Activated CD8-positive, alpha-beta T cell treated with anti-CD3 and anti-CD28 coated beads, Interleukin-2, amount 10 ng/mL, durations not matched to agents 7 days and 5 days (primary cell): ENCODE measurements at regions not wholly inside any gene's neighbourhood (a gene's known extent, or its start where the extent isn't known, plus 50 kb on each side); places are given as distances from the start of the nearest gene placed in this dataset.

Experiments used
- ATAC-seq: fragments of 150-1000 bp; cut with Tn5 transposase; one replicate; pipeline ENCODE4 v1.10.0; 2021; ENCODE audit warnings: moderate library complexity
- CTCF ChIA-PET: fragments of 350-600 bp; sonication (Branson Sonifier 250); formaldehyde crosslinking; loops from one replicate; lab custom pipeline; 2021; ENCODE audit warnings: antibody characterized with exemption; lab: Charles Lee
- POLR2A ChIA-PET: fragments of 350-600 bp; sonication (Branson Sonifier 250); formaldehyde crosslinking; loops from one replicate; lab custom pipeline; 2021; ENCODE audit warnings: antibody characterized with exemption; lab: Charles Lee
- DNase-seq: peaks from one replicate; pipeline ENCODE4 v3.0.0-alpha.2; 2020
- H3K27ac Mint-ChIP-seq: one replicate; pipeline ENCODE4 v1.8.0; 2021; ENCODE audit warnings: mild to moderate bottlenecking, mixed read lengths
- H3K27me3 Mint-ChIP-seq: one replicate; pipeline ENCODE4 v1.8.0; 2021; ENCODE audit warnings: low read depth, mixed read lengths
- H3K36me3 Mint-ChIP-seq: one replicate; pipeline ENCODE4 v1.8.0; 2021; ENCODE audit warnings: low read depth, mixed read lengths
- H3K4me1 Mint-ChIP-seq: one replicate; pipeline ENCODE4 v1.8.0; 2021; ENCODE audit warnings: low read depth, mixed read lengths
- H3K4me3 Mint-ChIP-seq: one replicate; pipeline ENCODE4 v1.8.0; 2021; ENCODE audit warnings: mild to moderate bottlenecking, mixed read lengths
- H3K9me3 Mint-ChIP-seq: one replicate; pipeline ENCODE4 v1.8.0; 2022; ENCODE audit warnings: mixed read lengths; ENCODE audit not compliant: insufficient read depth

GRCh38 chr7:26478550-26478949, 186.9 kb downstream of the SNX10 start:
- Mint-ChIP-seq H3K27ac (no peak overlapping the region), H3K4me1 (no peaks in the 10 kb centered on the region), H3K36me3 (no peaks in the 10 kb centered on the region), H3K9me3 (no peaks in the 10 kb centered on the region), H3K4me3 (no peak overlapping the region), H3K27me3 (peaks cover 22% of the 10 kb centered on the region)
- no peak for DNase-seq
- no peak for ATAC-seq
- ChIA-PET CTCF (no interaction called here), POLR2A (no interaction called here)

GRCh38 chr7:26479581-26479980, 187.9 kb downstream of the SNX10 start:
- no peaks in the 10 kb centered on the region for H3K4me1 Mint-ChIP-seq
- H3K36me3 Mint-ChIP-seq: no peaks in the 10 kb centered on the region
- POLR2A ChIA-PET: no interaction called here
- ATAC-seq: no peak
- no peaks in the 10 kb centered on the region for H3K9me3 Mint-ChIP-seq
- H3K27me3 Mint-ChIP-seq: peaks cover 22% of the 10 kb centered on the region
- no peak overlapping the region for H3K27ac Mint-ChIP-seq
- H3K4me3 Mint-ChIP-seq: no peak overlapping the region
- no peak for DNase-seq
- CTCF ChIA-PET: no interaction called here

DNA sequence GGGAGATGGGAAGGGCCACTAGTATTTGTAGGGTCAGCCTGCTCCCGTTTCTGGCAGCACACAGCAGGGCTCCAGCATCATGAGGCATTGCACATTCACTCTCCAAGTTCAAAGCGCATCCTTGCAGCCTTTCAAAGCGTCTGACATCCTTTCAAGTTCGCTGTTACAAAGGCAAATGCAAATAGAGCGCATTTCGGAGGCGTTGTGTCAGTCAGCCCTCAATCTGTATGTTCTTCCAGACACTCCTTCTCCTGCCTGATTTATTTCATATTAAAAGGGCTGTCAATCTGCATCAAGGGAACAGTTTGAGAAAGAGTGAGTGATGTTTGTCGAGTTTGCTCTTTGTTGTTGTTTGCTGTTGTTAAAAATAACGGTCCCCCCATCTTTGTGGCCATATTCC, 188.5 kb downstream of the SNX10 start:
- DNase-seq (no peak), ATAC-seq (no peak)
- H3K27me3 Mint-ChIP-seq: peaks cover 22% of the 10 kb centered on the region
- H3K4me3 Mint-ChIP-seq: no peak overlapping the region
- H3K9me3 Mint-ChIP-seq: no peaks in the 10 kb centered on the region
- ChIA-PET CTCF (no interaction called here), POLR2A (no interaction called here)
- H3K27ac Mint-ChIP-seq: no peak overlapping the region
- no peaks in the 10 kb centered on the region for H3K36me3 Mint-ChIP-seq
- H3K4me1 Mint-ChIP-seq: no peaks in the 10 kb centered on the region

- H3K36me3 Mint-ChIP-seq: no peaks in the 10 kb centered on the region
- DNase-seq (no peak), ATAC-seq (no peak)
- ChIA-PET POLR2A (no interaction called here), CTCF (no interaction called here)
- H3K9me3 Mint-ChIP-seq: no peaks in the 10 kb centered on the region
- H3K27ac Mint-ChIP-seq: no peak overlapping the region
- H3K4me3 Mint-ChIP-seq: no peak overlapping the region
- no peaks in the 10 kb centered on the region for H3K4me1 Mint-ChIP-seq
- H3K27me3 Mint-ChIP-seq: peaks cover 12% of the 10 kb centered on the region
Measured at GRCh38 chr7:26482927-26483326, 191.3 kb downstream of the SNX10 start.

DNA sequence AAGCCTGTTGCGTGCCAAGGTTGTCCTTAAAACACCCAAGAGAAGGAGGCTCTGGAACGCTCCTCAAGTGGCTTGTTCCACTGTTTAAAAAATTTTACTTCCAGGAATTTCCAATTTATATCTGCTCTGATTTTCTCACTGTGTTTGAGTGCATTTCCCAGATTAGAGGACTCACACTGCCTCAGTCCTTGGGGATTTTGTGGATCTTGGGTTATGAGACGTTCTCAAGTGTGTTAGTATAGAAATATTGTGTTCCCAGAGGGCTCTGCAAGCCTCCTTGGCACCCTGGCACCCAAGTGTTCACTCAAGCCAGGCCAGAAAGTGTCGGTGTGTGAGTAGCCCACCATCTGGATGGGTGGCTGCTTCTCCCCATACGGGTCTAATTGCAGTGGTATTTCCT, 192.2 kb downstream of the SNX10 start:
- DNase-seq: no peak
- Mint-ChIP-seq H3K4me1 (no peaks in the 10 kb centered on the region), H3K27ac (no peak overlapping the region), H3K4me3 (no peak overlapping the region), H3K9me3 (no peaks in the 10 kb centered on the region), H3K36me3 (no peaks in the 10 kb centered on the region), H3K27me3 (peaks cover 16% of the 10 kb centered on the region)
- ChIA-PET POLR2A (no interaction called here), CTCF (no interaction called here)
- ATAC-seq: no peak

GRCh38 chr7:26485367-26485934, 193.8 kb downstream of the SNX10 start:
- H3K9me3 Mint-ChIP-seq: no peaks in the 10 kb centered on the region
- DNase-seq (no peak), ATAC-seq (no peak)
- H3K36me3 Mint-ChIP-seq: no peaks in the 10 kb centered on the region
- H3K27ac Mint-ChIP-seq: no peak overlapping the region
- H3K27me3 Mint-ChIP-seq: peaks cover 13% of the 10 kb centered on the region
- no peaks in the 10 kb centered on the region for H3K4me1 Mint-ChIP-seq
- H3K4me3 Mint-ChIP-seq: no peak overlapping the region
- ChIA-PET CTCF (no interaction called here), POLR2A (no interaction called here)

- POLR2A ChIA-PET: no interaction called here
- Mint-ChIP-seq H3K27me3 (peaks cover 11% of the 10 kb centered on the region), H3K4me1 (no peaks in the 10 kb centered on the region), H3K36me3 (no peaks in the 10 kb centered on the region), H3K27ac (no peak overlapping the region), H3K4me3 (no peak overlapping the region), H3K9me3 (no peaks in the 10 kb centered on the region)
- ATAC-seq (no peak), DNase-seq (no peak)
- CTCF ChIA-PET: no interaction called here
Measured at GRCh38 chr7:26486153-26486552, 194.5 kb downstream of the SNX10 start.

- H3K4me3 Mint-ChIP-seq: no peak overlapping the region
Measured at GRCh38 chr7:26487780-26488515, 196.3 kb downstream of the SNX10 start.

GRCh38 chr7:26489391-26489790, 197.7 kb downstream of the SNX10 start:
- ATAC-seq: no peak
- no peak overlapping the region for H3K27ac Mint-ChIP-seq
- POLR2A ChIA-PET: no interaction called here
- H3K4me1 Mint-ChIP-seq: no peaks in the 10 kb centered on the region
- no peak for DNase-seq
- H3K27me3 Mint-ChIP-seq: peaks cover 6% of the 10 kb centered on the region
- H3K4me3 Mint-ChIP-seq: no peak overlapping the region
- H3K9me3 Mint-ChIP-seq: no peaks in the 10 kb centered on the region
- H3K36me3 Mint-ChIP-seq: no peaks in the 10 kb centered on the region
- CTCF ChIA-PET: no interaction called here

More at GRCh38 chr7:26487780-26488515, 196.3 kb downstream of the SNX10 start:
- ATAC-seq (no peak), DNase-seq (no peak)
- no peaks in the 10 kb centered on the region for H3K4me1 Mint-ChIP-seq
- no peak overlapping the region for H3K27ac Mint-ChIP-seq
- peaks cover 8% of the 10 kb centered on the region for H3K27me3 Mint-ChIP-seq
- no peaks in the 10 kb centered on the region for H3K36me3 Mint-ChIP-seq
- CTCF ChIA-PET: no interaction called here
- no peaks in the 10 kb centered on the region for H3K9me3 Mint-ChIP-seq
- POLR2A ChIA-PET: no interaction called here

- ChIA-PET POLR2A (no interaction called here), CTCF (no interaction called here)
- no peak for ATAC-seq
- H3K9me3 Mint-ChIP-seq: no peaks in the 10 kb centered on the region
- no peak overlapping the region for H3K4me3 Mint-ChIP-seq
- no peaks in the 10 kb centered on the region for H3K36me3 Mint-ChIP-seq
- H3K27me3 Mint-ChIP-seq: peaks cover 6% of the 10 kb centered on the region
- no peak overlapping the region for H3K27ac Mint-ChIP-seq
- H3K4me1 Mint-ChIP-seq: no peaks in the 10 kb centered on the region
- DNase-seq: no peak
Measured at GRCh38 chr7:26489906-26490639, 198.4 kb downstream of the SNX10 start.

DNA sequence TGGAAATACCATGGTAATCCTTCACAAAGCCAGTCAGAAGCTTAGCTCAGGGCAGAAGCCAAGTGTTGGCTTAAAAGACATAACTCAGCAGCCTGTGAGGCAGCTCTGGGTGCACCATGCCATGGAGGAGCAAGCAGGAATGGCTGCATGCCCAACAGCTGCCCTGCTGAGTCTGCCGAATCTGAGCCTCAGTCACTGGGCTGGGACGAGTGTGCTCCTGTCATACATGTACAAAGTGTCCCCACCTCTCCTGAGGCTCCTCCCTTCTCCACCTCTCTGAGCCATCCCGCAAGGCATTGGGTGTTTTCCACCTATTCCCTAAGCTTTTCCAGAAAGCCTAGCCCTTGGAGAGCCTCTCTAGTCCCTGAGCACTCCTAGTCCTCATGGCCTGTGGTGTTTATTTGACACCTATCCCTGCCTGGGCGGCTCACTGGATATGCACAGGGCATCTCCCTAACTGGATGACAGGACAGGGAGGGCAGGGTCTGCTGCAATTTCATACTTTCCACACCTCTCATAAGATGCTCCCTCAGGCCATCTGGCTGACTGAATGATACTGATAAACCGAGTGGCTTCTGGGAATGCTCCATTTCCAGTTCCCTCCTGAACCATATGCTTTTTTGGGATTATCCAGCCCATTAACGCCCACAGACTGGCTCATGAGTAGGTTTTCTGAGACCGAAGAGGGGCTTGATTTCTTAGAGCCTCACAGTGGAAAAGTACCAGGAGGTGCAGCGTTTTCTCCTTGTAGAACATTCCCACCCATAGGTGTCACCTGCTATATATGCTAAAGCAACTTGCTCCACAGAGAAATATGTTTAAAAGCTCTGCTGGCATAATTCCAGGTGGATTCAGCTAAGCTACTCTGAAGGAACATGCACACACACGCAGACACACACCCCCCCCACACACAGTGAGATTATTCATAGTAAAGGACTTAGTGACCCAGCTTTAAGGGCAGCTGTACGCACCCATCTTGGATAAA, 199.3 kb downstream of the SNX10 start:
- ChIA-PET CTCF (interaction anchor here (1.8 kb wide), 1 partner anchor 10 kb away, joined by 7 read pairs; no protein-coding TSS in a partner anchor), POLR2A (no interaction called here)
- H3K36me3 Mint-ChIP-seq: no peaks in the 10 kb centered on the region
- no peak overlapping the region for H3K27ac Mint-ChIP-seq
- H3K27me3 Mint-ChIP-seq: peaks cover 11% of the 10 kb centered on the region
- no peak overlapping the region for H3K4me3 Mint-ChIP-seq
- DNase-seq (no peak), ATAC-seq (no peak)
- no peaks in the 10 kb centered on the region for H3K9me3 Mint-ChIP-seq
- no peaks in the 10 kb centered on the region for H3K4me1 Mint-ChIP-seq
